Tibial nerve (tissue), 4 donors: ENCODE measurements at regions not wholly inside any gene's neighbourhood (a gene's known extent, or its start where the extent isn't known, plus 50 kb on each side); places are given as distances from the start of the nearest gene placed in this dataset.

Experiments
- CTCF ChIP-seq, 5 experiments: fragments of 200-600 bp in 3 of 5; fragments of 450-650 bp in 2 of 5; sonication (generic) in 3 of 5; IDR thresholded peaks; one replicate each; pipeline ENCODE4 v1.5.1; 2016 to 2019; ENCODE audit warnings: antibody characterized with exemption in 5 of 5, mild to moderate bottlenecking in 3 of 5, moderate library complexity in 2 of 5
- EP300 ChIP-seq, 2 donors: sonication (generic); formaldehyde crosslinking; IDR thresholded peaks; one replicate each; pipeline ENCODE4 v1.6.1; 2017; ENCODE audit warnings: antibody characterized with exemption in 2 of 2, mild to moderate bottlenecking in 1 of 2
- POLR2A ChIP-seq, 2 donors: fragments of 450-650 bp; IDR thresholded peaks; one replicate each; pipeline ENCODE4 v1.6.1; 2017; ENCODE audit warnings: antibody characterized with exemption in 2 of 2, mild to moderate bottlenecking in 2 of 2, moderate library complexity in 2 of 2

DNA sequence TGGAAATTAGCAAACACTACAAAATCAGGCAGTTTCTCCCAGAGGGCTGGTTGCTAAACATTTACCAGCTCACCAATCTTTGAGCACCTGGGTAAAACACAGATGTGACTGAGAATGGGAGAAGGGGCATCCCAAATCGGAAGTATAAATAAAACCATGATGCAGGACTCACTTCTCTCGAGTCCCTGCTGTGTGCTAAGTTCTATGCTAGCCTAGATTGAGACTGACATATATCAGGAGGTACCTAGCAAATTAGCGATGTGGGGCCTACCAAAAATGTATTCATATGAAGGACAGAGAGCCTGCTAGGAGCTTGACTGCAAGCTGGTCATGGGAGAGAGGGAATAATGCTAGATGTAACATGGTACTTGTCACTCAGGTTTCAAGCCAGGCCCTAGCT is 171.9 kb upstream of the PGRMC2 start:
- TF ChIP-seq CTCF (IDR thresholded peaks at IDR 0.05) (no peak), POLR2A (IDR thresholded peaks at IDR 0.05) (no peak), EP300 (IDR thresholded peaks at IDR 0.05) (no peak)
